Esophagus (tissue), 2 donors: ENCODE measurements at regions not wholly inside any gene's neighbourhood (a gene's known extent, or its start where the extent isn't known, plus 50 kb on each side); places are given as distances from the start of the nearest gene placed in this dataset.

Experiments used
- H3K27ac ChIP-seq, 2 donors: one replicate each; pipeline ENCODE4 v1.5.1; 2013; ENCODE audit warnings: low read depth in 2 of 2, mild to moderate bottlenecking in 2 of 2, inconsistent platforms in 1 of 2, low read length in 1 of 2, moderate library complexity in 1 of 2
- H3K27me3 ChIP-seq, 2 donors: one replicate each; pipeline ENCODE4 v1.6.1; 2013; ENCODE audit warnings: low read length in 2 of 2, control low read depth in 1 of 2, mild to moderate bottlenecking in 1 of 2; ENCODE audit not compliant: insufficient read depth in 2 of 2, control insufficient read depth in 1 of 2
- H3K36me3 ChIP-seq, 2 donors: one replicate each; pipeline ENCODE4 v1.6.1; 2013; ENCODE audit warnings: low read length in 1 of 2; ENCODE audit not compliant: control insufficient read depth in 2 of 2, insufficient read depth in 2 of 2
- H3K4me1 ChIP-seq, 2 donors: one replicate each; pipeline ENCODE4 v1.6.1; 2013; ENCODE audit warnings: low read length in 1 of 2; ENCODE audit not compliant: control insufficient read depth in 2 of 2, insufficient read depth in 2 of 2
- H3K4me3 ChIP-seq, 2 donors: one replicate each; pipeline ENCODE4 v1.5.1; 2013; ENCODE audit warnings: low read length in 2 of 2, mild to moderate bottlenecking in 2 of 2, low read depth in 1 of 2, moderate library complexity in 1 of 2
- H3K9me3 ChIP-seq, 2 donors: one replicate each; pipeline ENCODE4 v1.6.1; 2013; ENCODE audit warnings: mild to moderate bottlenecking in 2 of 2, low read depth in 1 of 2, low read length in 1 of 2, moderate library complexity in 1 of 2; ENCODE audit not compliant: control insufficient read depth in 2 of 2, insufficient read depth in 1 of 2
- WGBS, 2 donors: extraction: QIAGEN DNeasy Blood & Tissue Kit; methylation state at CpG; one replicate each; pipeline ENCODE4 v1.1.7; 2013; 5-methylcytosine and 5-hydroxymethylcytosine counted together
- donor health status: healthy with polysubstance abuse.
- donor health status: Bipolar disorder and iron deficiency.

DNA sequence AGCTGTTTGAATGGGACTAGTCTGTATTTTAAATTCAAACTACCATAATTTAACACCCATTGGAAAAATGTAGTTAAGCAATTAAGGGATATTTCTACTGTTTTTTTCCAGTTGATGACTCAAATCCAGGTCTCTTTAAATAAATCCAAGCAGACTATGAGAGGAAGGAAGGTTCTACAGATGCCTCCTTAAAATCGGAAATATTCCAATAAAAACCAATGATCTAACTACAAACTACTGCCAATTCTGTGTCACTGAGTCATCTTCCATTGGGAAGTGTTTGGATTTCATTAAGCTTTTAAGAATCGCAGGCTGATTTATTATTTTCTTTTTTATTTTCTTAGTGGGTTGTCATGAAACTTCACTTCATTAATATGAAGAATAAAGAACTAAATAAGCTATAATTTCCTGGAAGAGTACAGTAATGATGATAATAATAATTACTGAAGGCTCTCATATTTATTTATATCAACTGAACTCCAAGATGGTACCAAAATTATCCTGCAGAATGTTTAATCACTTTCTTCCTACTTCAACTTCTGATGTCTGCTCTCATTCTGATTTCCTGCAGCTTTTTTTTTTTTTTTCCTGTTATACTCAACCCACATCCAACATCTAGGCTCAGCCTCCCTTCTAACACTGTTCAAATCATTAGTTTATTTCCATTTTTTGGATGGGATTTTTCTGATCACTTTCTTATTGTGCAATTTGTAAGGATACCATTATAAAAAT is 166.3 kb upstream of the FN1 start:
- Histone ChIP-seq H3K9me3 (no peaks in the 10 kb centered on the region), H3K36me3 (no peaks in the 10 kb centered on the region)
- 33 to 56% methylated on average over 2 of the region's 2 CpGs for WGBS, 2 donors

DNA sequence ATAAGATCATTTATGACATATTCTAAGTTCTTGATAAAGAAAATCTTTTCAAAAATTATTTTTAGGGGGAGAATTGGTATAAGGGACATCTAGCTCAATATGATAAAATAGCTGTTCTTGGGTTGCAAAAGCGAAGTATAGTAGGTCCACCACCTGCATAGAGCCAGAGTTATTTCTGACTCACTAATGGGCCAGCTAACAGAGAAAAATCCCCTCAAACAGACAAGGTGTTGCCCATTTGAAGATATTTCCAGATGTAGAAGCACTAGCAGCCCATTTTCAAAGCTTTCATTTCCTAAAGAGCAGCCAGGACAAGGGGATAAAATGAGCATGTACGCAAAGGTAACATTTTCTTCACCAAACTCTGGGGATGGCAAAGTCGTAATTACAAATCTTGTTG is 165.7 kb upstream of the FN1 start:
- no peaks in the 10 kb centered on the region for H3K4me1 ChIP-seq
- H3K27me3 ChIP-seq, result no peaks in the 10 kb centered on the region
- no peaks in the 10 kb centered on the region for H3K36me3 ChIP-seq
- no peaks in the 10 kb centered on the region for H3K9me3 ChIP-seq
- 86 to 88% methylated on average over 3 of the region's 3 CpGs for WGBS, 2 donors
- H3K4me3 ChIP-seq, result no peak overlapping the region
- H3K27ac ChIP-seq, result no peak overlapping the region

More for the DNA sequence above, 166.3 kb upstream of the FN1 start:
- Histone ChIP-seq H3K27me3 (no peaks in the 10 kb centered on the region), H3K4me1 (no peaks in the 10 kb centered on the region), H3K27ac (no peak overlapping the region), H3K4me3 (no peak overlapping the region)

DNA sequence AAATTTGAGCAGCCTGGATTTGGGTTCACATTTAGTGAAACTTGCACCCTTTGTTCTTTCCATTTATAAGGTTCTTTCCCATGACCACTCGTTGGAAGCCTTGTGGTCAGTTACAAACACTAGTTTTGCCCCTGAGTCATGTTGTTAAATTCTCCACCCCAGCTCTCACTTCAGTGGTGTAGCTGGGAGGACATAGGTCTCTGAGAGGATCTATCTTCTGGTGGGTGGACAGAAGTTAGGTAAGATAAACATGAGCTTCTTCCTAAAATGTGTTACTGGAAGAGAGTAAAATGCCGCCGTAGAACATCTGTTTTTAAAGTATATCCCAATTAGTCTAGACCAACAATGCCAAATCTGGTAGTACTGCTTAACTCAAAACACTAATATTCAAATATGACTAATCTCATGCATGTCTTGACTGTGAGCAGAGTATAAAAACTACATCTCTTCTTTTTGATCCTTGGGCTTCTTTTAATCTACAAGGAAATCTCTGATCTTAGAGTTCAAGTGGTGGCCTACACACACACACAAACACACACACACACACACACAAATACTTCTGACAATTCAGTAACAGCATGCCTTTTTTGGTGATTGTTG is 162.6 kb upstream of the FN1 start:
- Histone ChIP-seq H3K27ac (no peak overlapping the region), H3K36me3 (no peaks in the 10 kb centered on the region), H3K27me3 (no peaks in the 10 kb centered on the region), H3K4me3 (no peak overlapping the region), H3K4me1 (no peaks in the 10 kb centered on the region), H3K9me3 (no peaks in the 10 kb centered on the region)
- WGBS, 2 donors, result 67 to 73% methylated on average over 3 of the region's 3 CpGs

DNA sequence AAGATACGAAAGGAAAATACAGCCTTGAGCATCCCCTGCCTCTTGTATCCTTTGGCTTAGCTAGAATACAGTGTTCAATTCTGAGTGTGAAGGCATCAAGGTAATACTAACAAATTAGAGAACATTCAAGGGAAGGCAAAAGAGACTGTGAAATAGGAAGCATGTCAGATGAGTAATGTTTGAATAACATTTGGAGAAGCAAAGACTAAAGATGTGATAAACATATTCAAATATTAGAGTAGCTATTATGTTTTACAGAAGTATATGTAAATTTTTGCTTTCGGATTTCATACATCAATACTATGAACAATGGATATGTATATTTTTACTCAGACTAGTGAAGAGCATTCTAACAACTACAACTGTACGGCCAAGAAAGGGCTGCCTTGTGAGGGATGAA is 161.7 kb upstream of the FN1 start:
- no peak overlapping the region for H3K27ac ChIP-seq
- WGBS, 2 donors, result 93 to 97% methylated on average over 3 of the region's 3 CpGs
- H3K36me3 ChIP-seq, result no peaks in the 10 kb centered on the region

DNA sequence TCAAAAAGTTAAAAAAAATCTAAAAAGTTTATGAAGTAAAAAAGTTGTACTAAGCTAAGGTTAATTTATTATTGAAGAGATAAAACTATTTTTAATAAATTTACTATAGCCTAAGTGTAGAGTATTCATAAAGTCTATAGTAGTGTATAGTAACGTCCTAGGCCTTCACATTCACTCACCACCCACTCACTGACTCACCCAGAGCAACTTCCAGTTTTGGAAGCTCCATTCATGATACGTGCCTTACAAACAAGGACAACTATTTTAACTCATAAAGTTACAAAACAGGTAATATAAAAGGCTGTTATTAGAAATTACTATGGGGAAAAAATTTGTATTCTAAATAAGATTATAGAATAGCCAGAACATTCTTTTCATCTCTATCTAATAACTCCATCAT is 158.9 kb upstream of the FN1 start:
- Histone ChIP-seq H3K27ac (no peak overlapping the region), H3K36me3 (no peaks in the 10 kb centered on the region), H3K4me3 (no peak overlapping the region), H3K9me3 (no peaks in the 10 kb centered on the region), H3K27me3 (no peaks in the 10 kb centered on the region), H3K4me1 (no peaks in the 10 kb centered on the region)
- WGBS, 2 donors, result 19 to 28% methylated on average over 2 of the region's 2 CpGs

More for the DNA sequence above, 161.7 kb upstream of the FN1 start:
- no peak overlapping the region for H3K4me3 ChIP-seq
- H3K27me3 ChIP-seq, result no peaks in the 10 kb centered on the region
- H3K9me3 ChIP-seq, result no peaks in the 10 kb centered on the region
- H3K4me1 ChIP-seq, result no peaks in the 10 kb centered on the region

DNA sequence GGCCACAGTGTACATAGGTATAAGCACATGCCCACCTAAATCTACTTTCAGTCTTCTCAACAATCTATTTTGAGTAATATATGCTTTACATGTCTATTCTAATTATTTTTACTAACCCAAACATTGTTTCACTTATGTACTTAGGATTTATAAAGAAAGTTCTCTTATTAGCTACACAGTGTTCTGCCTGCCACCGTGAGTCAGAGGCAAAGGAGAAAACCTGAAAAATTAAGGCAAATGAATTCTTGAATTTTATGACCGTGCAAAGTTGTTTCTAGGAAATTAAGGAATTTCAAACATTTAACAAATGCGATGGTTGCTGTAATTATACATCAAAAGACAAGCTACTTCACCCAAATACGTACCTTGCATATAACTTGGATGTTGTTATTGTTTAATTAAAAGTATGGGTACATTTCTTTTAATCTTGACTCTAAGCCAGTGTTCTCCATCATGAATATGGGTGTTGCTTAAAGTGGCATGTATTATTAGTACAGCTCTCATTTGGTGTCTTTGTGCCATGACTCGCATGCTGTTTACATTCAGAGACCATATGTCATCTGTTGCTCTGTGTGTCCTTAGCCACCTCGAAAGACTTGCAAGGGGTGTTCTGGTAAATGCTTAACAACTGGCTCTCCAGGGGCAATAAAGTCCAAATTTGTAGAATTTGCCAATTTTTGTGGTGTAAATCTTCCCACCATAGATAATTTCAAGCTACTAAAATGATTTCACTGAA is 154.3 kb upstream of the FN1 start:
- Histone ChIP-seq H3K9me3 (no peaks in the 10 kb centered on the region), H3K36me3 (no peaks in the 10 kb centered on the region), H3K27me3 (no peaks in the 10 kb centered on the region), H3K27ac (no peak overlapping the region), H3K4me1 (no peaks in the 10 kb centered on the region), H3K4me3 (no peak overlapping the region)
- WGBS, 2 donors, result 83 to 86% methylated on average over 6 of the region's 6 CpGs

DNA sequence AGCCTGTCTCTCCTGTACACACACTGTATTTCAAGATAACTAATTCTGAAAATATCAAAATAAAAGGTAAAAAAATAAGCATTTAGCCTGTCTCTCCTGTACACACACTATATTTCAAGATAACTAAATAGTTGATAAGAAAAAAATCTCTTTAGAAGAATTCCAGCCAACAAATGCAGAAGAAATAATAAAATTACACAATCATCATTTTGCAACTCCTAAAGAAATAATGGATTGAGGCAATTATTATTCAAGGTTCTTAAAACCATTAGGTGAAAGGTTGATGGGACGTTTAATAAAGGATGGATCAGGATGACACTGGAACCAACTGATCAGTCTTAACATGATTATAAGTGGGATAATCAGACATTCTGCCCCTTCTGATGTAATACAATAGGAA is 148.0 kb upstream of the FN1 start:
- Histone ChIP-seq H3K9me3 (no peaks in the 10 kb centered on the region), H3K36me3 (no peaks in the 10 kb centered on the region), H3K27me3 (no peaks in the 10 kb centered on the region), H3K4me1 (no peaks in the 10 kb centered on the region), H3K27ac (no peak overlapping the region), H3K4me3 (no peak overlapping the region)
- 58 to 68% methylated on average over 1 of the region's 1 CpG for WGBS, 2 donors

DNA sequence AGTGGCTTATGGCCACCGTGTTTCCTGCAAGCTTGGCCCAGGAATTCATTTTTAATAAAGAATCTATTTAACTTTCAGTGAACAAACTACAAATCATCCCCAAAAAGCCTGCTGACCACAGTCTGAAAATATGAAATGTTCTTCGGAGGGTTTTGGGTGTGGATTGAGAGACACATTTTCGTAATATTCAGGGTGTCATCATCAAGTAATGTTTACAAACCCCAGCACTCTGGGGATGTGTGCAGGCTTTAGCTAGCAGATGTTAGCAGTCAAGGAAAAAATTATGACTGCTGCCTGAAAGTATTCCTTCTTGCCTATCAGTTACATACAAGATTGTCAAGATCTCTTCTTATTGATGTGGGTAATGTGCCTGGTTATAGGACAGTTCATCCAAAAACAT is 143.9 kb upstream of the FN1 start:
- Histone ChIP-seq H3K36me3 (no peaks in the 10 kb centered on the region), H3K4me1 (no peaks in the 10 kb centered on the region), H3K4me3 (no peak overlapping the region), H3K27me3 (no peaks in the 10 kb centered on the region), H3K27ac (no peak overlapping the region), H3K9me3 (no peaks in the 10 kb centered on the region)
- 59 to 61% methylated on average over 3 of the region's 3 CpGs for WGBS, 2 donors

DNA sequence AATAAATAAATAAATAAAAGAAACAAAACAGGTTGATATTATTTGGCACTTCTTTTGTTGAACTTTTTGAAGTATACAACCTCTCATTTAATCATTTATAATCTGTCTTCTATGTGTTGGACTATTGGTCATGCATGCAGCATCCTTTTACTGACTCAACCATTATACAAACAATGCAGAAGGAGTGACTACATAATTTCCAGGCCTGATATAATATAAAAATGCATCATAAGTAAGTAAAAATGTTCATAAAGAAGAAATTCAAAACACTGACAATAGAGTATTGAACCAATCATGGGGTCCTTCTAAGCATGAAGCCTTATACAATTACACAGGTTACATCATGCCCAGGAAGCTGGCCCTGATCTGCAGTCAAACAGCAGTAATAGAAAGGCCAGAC is 141.5 kb upstream of the FN1 start:
- no peaks in the 10 kb centered on the region for H3K27me3 ChIP-seq

More for the DNA sequence above, 141.5 kb upstream of the FN1 start:
- Histone ChIP-seq H3K36me3 (no peaks in the 10 kb centered on the region), H3K4me3 (no peak overlapping the region), H3K27ac (no peak overlapping the region), H3K9me3 (no peaks in the 10 kb centered on the region), H3K4me1 (no peaks in the 10 kb centered on the region)
